K562 (cell line): ENCODE measurements at regions not wholly inside any gene's neighbourhood (a gene's known extent, or its start where the extent isn't known, plus 50 kb on each side); places are given as distances from the start of the nearest gene placed in this dataset.

Experiments
- ATAC-seq: fragments of 200-7000 bp; cut with Tn5 transposase; 3 replicates; pipeline ENCODE4 v1.9.1; 2020; ENCODE audit warnings: moderate library complexity
- BruUV-seq: library from RNA; stranded (reverse); fragments of 400-500 nt; replicated peaks from 2 replicates; lab custom pipeline; 2021; lab: Mats Ljungman, UMichigan
- CTCF ChIA-PET: fragments of 300-600 bp; formaldehyde crosslinking; extraction: SDS; loops from one replicate; lab custom pipeline; 2021; ENCODE audit warnings: low intra/inter-chr PET ratio; lab: Yijun Ruan, JAX
- POLR2A ChIA-PET: fragments of 300-600, 350-650 bp; sonication (Branson Sonifier 250); formaldehyde crosslinking; extraction: SDS; loops from one replicate; lab custom pipeline; 2021; ENCODE audit warnings: antibody characterized with exemption, inconsistent platforms; lab: Yijun Ruan, JAX
- DNase-seq, 4 experiments: peaks; one replicate each; pipeline versions ENCODE4 v3.0.0 to v3.0.0-alpha.2; 2011 to 2018; ENCODE audit warnings: low spot score in 3 of 4, mixed read lengths in 3 of 4; ENCODE audit errors: extremely low read depth in 1 of 4
- FAIRE-seq: peaks from 2 replicates; lab custom pipeline; 2011; peaks lifted over from hg19 to GRCh38; lab: Jason Lieb, UNC
- H2AFZ ChIP-seq: 2 replicates; pipeline ENCODE4 v1.6.0; 2011; ENCODE audit warnings: low read depth, low read length, control low read depth, inconsistent platforms
- H3K27ac ChIP-seq: fragments of 200-600 bp; 3 replicates; pipeline ENCODE4 v1.8.0; 2011; ENCODE audit warnings: low read depth, mild to moderate bottlenecking, control low read depth, inconsistent platforms, low read length, moderate library complexity, mixed read lengths; ENCODE audit errors: extremely low read depth
- H3K27me3 ChIP-seq, 2 experiments: fragments of 300-600 bp in 1 of 2; 2 replicates in 1 of 2; 3 replicates in 1 of 2; pipeline versions ENCODE4 v1.6.0 to v1.8.0; 2011; ENCODE audit warnings: inconsistent platforms in 2 of 2, low read length in 2 of 2, mild to moderate bottlenecking in 1 of 2, mixed read lengths in 1 of 2, moderate library complexity in 1 of 2; ENCODE audit not compliant: control insufficient read depth in 2 of 2, insufficient read depth in 2 of 2
- H3K36me3 ChIP-seq: fragments of 300-600 bp; 3 replicates; pipeline ENCODE4 v1.8.0; 2011; ENCODE audit warnings: mild to moderate bottlenecking, low read length, inconsistent platforms; ENCODE audit not compliant: control insufficient read depth, insufficient read depth
- H3K4me1 ChIP-seq, 2 experiments: fragments of 200-600 bp in 1 of 2; replicated peaks in 1 of 2; 2 replicates in 1 of 2; 3 replicates in 1 of 2; pipeline versions ENCODE4 v1.5.1 to v1.8.0; 2011; ENCODE audit warnings: inconsistent platforms in 2 of 2, low read length in 2 of 2, mild to moderate bottlenecking in 1 of 2, mixed read lengths in 1 of 2, moderate library complexity in 1 of 2; ENCODE audit not compliant: control insufficient read depth in 2 of 2, insufficient read depth in 2 of 2
- H3K4me2 ChIP-seq: 2 replicates; pipeline ENCODE4 v1.6.1; 2011; ENCODE audit warnings: low read length, control low read depth, inconsistent platforms, mixed read lengths; ENCODE audit not compliant: insufficient read depth
- H3K4me3 ChIP-seq: fragments of 200-600 bp; sonication (generic), shearing (Covaris generic); 2 replicates; pipeline ENCODE4 v1.5.1; 2016; ENCODE audit warnings: control low read depth, inconsistent platforms
- H3K79me2 ChIP-seq: fragments of 200-600 bp; 3 replicates; pipeline ENCODE4 v1.8.0; 2011; ENCODE audit warnings: low read length, inconsistent platforms; ENCODE audit not compliant: control insufficient read depth, insufficient read depth
- H3K9ac ChIP-seq, 2 experiments: 2 replicates each; pipeline versions ENCODE4 v1.6.0 to v1.6.1; 2011; ENCODE audit warnings: low read depth in 2 of 2, low read length in 2 of 2, control low read depth in 1 of 2, inconsistent platforms in 1 of 2, mild to moderate bottlenecking in 1 of 2, mixed read lengths in 1 of 2; ENCODE audit not compliant: insufficient read depth in 1 of 2
- H3K9me1 ChIP-seq: one replicate; pipeline ENCODE4 v1.6.0; 2011; ENCODE audit warnings: inconsistent platforms, mild to moderate bottlenecking, low read length, moderate library complexity; ENCODE audit not compliant: control insufficient read depth, insufficient read depth
- H3K9me3 ChIP-seq: replicated peaks from 2 replicates; pipeline ENCODE4 v1.5.1; 2011; ENCODE audit warnings: low read depth, low read length, inconsistent platforms; ENCODE audit not compliant: control insufficient read depth, insufficient read depth
- H4K20me1 ChIP-seq: replicated peaks from 2 replicates; pipeline ENCODE4 v1.6.1; 2011; ENCODE audit warnings: low read length, inconsistent platforms, mixed read lengths; ENCODE audit not compliant: control insufficient read depth, insufficient read depth
- HEY1 ChIP-seq: fragments of 250-450 bp; sonication (Bioruptor Pico); IDR thresholded peaks from 2 replicates; pipeline ENCODE4 v1.5.0; 2020; ENCODE audit warnings: mild to moderate bottlenecking, moderate library complexity, borderline replicate concordance
- HNRNPUL1 ChIP-seq: fragments of 200-400 bp; formaldehyde crosslinking; IDR thresholded peaks from 2 replicates; pipeline ENCODE4 v1.6.1; 2017; ENCODE audit warnings: low read length
- MCM2 ChIP-seq: fragments of 450-650 bp; IDR thresholded peaks from 2 replicates; pipeline ENCODE4 v1.6.1; 2017; ENCODE audit warnings: low read depth, mild to moderate bottlenecking
- MTA3 ChIP-seq: fragments of 450-650 bp; formaldehyde crosslinking; IDR thresholded peaks from 2 replicates; pipeline ENCODE4 v1.6.1; 2017; ENCODE audit warnings: mild to moderate bottlenecking, borderline replicate concordance
- POLR2A ChIP-seq: fragments of 450-650 bp; conservative IDR thresholded peaks from 2 replicates; pipeline ENCODE4 v1.6.1; 2016
- RBM25 ChIP-seq: fragments of 200-400 bp; formaldehyde crosslinking; IDR thresholded peaks from 2 replicates; pipeline ENCODE4 v1.6.1; 2018; ENCODE audit warnings: low read length, low read depth, moderate library complexity; ENCODE audit not compliant: severe bottlenecking
- ZNF146 ChIP-seq: IDR thresholded peaks from one replicate; pipeline ENCODE4 v1.6.1; 2018; ENCODE audit warnings: missing compliant biosample characterization; ENCODE audit not compliant: unreplicated experiment
- ZNF639 ChIP-seq, 2 experiments: fragments of 200-800 bp in 1 of 2; sonication (Bioruptor generic) in 1 of 2; sonication (generic) in 1 of 2; formaldehyde crosslinking in 1 of 2; IDR thresholded peaks in 1 of 2; conservative IDR thresholded peaks in 1 of 2; 2 replicates each; pipeline versions ENCODE4 v1.5.0 to v1.6.1; 2016 to 2020; ENCODE audit warnings: missing compliant biosample characterization in 1 of 2, missing genetic modification characterization in 1 of 2, missing genetic modification reagents in 1 of 2
- WGBS: fragments of 100-300 bp; shearing (Covaris generic); methylation state at CpG from one replicate; pipeline ENCODE4 v1.1.6; 2016; ENCODE audit warnings: low coverage, mixed read lengths; ENCODE audit not compliant: insufficient coverage; ENCODE audit errors: missing lambda C conversion rate; 5-methylcytosine and 5-hydroxymethylcytosine counted together
- in situ Hi-C: fragments of 300-500 bp; cut with MboI; formaldehyde crosslinking; loops from 4 replicates; pipeline ENCODE4 v1.15.0; 2018; ENCODE audit warnings: inconsistent platforms, mixed read lengths
- intact Hi-C: fragments of 100-400 bp; cut with micrococcal nuclease; formaldehyde crosslinking; loops from 2 replicates; pipeline ENCODE4 v1.14.2; 2022

- Histone ChIP-seq H3K4me1 (no peaks in the 10 kb centered on the region), H3K79me2 (peaks cover 22% of the 10 kb centered on the region), H3K4me3 (no peak overlapping the region), H3K36me3 (peaks cover 68% of the 10 kb centered on the region), H3K9me1 (no peaks in the 10 kb centered on the region), H3K9me3 (no peaks in the 10 kb centered on the region), H3K27me3 (no peaks in the 10 kb centered on the region), H4K20me1 (no peaks in the 10 kb centered on the region), H3K4me2 (no peak overlapping the region), H3K9ac (no peak overlapping the region), H3K27ac (no peak overlapping the region), H2AFZ (no peak overlapping the region)
- FAIRE-seq, result no peak
- BruUV-seq, result no TSS peak
- 82% methylated on average over 4 of the region's 4 CpGs for WGBS
- CTCF ChIA-PET, result no interaction called here
- intact Hi-C loops (no loop called here), in situ Hi-C loops (no loop called here)
- no peak for DNase-seq
- peak; percentile 88 for TF ChIP-seq ZNF146
- TF ChIP-seq POLR2A, result 0 out of 2 replicates have a peak, but pooled peaks have one; percentile 7
- no peak for TF ChIP-seq ZNF639 (CRISPR knock-in tag; conservative IDR thresholded peaks at IDR 0.05 in 1 of 2, IDR thresholded peaks at IDR 0.05 in 1 of 2)
- TF ChIP-seq RBM25, result peak; percentile 50
- POLR2A ChIA-PET, result no interaction called here
- ATAC-seq, result no peak
These were observed 372.6 kb downstream of the STK39 start for GRCh38 chr2:167874812-167875211.

GRCh38 chr2:167871286-167871685, 376.1 kb downstream of the STK39 start:
- no peak overlapping the region for H2AFZ ChIP-seq
- in situ Hi-C loops, result no loop called here
- FAIRE-seq (no peak), ATAC-seq (no peak), DNase-seq (no peak)
- H3K36me3 ChIP-seq, result peaks cover 75% of the 10 kb centered on the region
- intact Hi-C loops, result no loop called here
- H4K20me1 ChIP-seq, result no peaks in the 10 kb centered on the region
- H3K9me1 ChIP-seq, result no peaks in the 10 kb centered on the region
- no peak overlapping the region for H3K4me2 ChIP-seq
- CTCF ChIA-PET, result no interaction called here
- TF ChIP-seq MTA3 (no peak), MCM2 (no peak), HNRNPUL1 (no peak), HEY1 (no peak)
- POLR2A ChIA-PET, result interaction anchor here (0.8 to 1.1 kb wide), 2 partner anchors 9 to 26 kb away, joined by 3 read pairs; no protein-coding TSS in a partner anchor
- no peak overlapping the region for H3K27ac ChIP-seq
- no peaks in the 10 kb centered on the region for H3K4me1 ChIP-seq
- H3K9ac ChIP-seq, result no peak overlapping the region
- no TSS peak for BruUV-seq
- no peak overlapping the region for H3K4me3 ChIP-seq
- H3K9me3 ChIP-seq, result no peaks in the 10 kb centered on the region
- H3K27me3 ChIP-seq, result no peaks in the 10 kb centered on the region
- peaks cover 4% of the 10 kb centered on the region; the same call in 1 of the 3 replicates for H3K79me2 ChIP-seq
- 86% methylated on average over 2 of the region's 2 CpGs for WGBS
